Upper lobe of left lung (tissue), 4 donors: ENCODE measurements at regions not wholly inside any gene's neighbourhood (a gene's known extent, or its start where the extent isn't known, plus 50 kb on each side); places are given as distances from the start of the nearest gene placed in this dataset.

Source experiments
- EP300 ChIP-seq, 4 donors: sonication (generic); formaldehyde crosslinking; IDR thresholded peaks; one replicate each; pipeline ENCODE4 v1.5.1; 2017; ENCODE audit warnings: antibody characterized with exemption in 4 of 4, control low read depth in 2 of 4
- POLR2A ChIP-seq, 4 donors: fragments of 450-650 bp; IDR thresholded peaks; one replicate each; pipeline ENCODE4 v1.5.1; 2016 to 2017; ENCODE audit warnings: antibody characterized with exemption in 4 of 4, mild to moderate bottlenecking in 2 of 4
- POLR2AphosphoS5 ChIP-seq, 2 donors: sonication (generic); formaldehyde crosslinking; IDR thresholded peaks; one replicate each; pipeline ENCODE4 v1.5.1; 2017; ENCODE audit warnings: antibody characterized with exemption in 2 of 2
- TF ChIP-seq, protein P1 (sequence below), 6 experiments: fragments of 450-650 bp in 4 of 6; fragments of 200-600 bp in 2 of 6; sonication (generic) in 2 of 6; IDR thresholded peaks; one replicate each; pipeline ENCODE4 v1.5.1; 2016 to 2019; ENCODE audit warnings: antibody characterized with exemption in 6 of 6

DNA sequence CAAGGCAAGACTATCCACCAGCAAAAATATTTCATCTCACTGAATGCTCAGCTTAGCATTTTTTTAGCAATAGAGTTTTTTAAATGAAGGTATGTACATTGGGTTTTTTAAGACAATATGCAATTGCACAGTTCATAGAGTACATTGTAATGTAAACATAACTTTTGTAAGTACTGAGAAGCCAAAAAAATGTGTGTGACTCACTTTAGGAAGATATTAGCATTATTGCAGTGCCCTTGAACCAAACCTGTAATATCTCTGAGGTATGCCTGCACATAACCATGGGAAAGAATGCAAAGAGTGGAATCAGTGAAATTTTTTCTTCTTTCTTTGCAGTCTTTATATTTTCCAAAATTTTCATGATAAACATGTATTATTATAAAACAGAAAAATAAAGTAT lies 1533.3 kb upstream of the WWC1 start:
- TF ChIP-seq POLR2A (IDR thresholded peaks at IDR 0.05) (no peak), POLR2AphosphoS5 (IDR thresholded peaks at IDR 0.05) (no peak), EP300 (IDR thresholded peaks at IDR 0.05) (no peak)
- TF ChIP-seq, protein P1, sequence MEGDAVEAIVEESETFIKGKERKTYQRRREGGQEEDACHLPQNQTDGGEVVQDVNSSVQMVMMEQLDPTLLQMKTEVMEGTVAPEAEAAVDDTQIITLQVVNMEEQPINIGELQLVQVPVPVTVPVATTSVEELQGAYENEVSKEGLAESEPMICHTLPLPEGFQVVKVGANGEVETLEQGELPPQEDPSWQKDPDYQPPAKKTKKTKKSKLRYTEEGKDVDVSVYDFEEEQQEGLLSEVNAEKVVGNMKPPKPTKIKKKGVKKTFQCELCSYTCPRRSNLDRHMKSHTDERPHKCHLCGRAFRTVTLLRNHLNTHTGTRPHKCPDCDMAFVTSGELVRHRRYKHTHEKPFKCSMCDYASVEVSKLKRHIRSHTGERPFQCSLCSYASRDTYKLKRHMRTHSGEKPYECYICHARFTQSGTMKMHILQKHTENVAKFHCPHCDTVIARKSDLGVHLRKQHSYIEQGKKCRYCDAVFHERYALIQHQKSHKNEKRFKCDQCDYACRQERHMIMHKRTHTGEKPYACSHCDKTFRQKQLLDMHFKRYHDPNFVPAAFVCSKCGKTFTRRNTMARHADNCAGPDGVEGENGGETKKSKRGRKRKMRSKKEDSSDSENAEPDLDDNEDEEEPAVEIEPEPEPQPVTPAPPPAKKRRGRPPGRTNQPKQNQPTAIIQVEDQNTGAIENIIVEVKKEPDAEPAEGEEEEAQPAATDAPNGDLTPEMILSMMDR (IDR thresholded peaks at IDR 0.05): no peak
